CD14-positive monocyte (primary cell): ENCODE measurements at regions not wholly inside any gene's neighbourhood (a gene's known extent, or its start where the extent isn't known, plus 50 kb on each side); places are given as distances from the start of the nearest gene placed in this dataset.

Experiments
- DNase-seq, 3 donors: peaks; one replicate each; pipeline ENCODE4 v3.0.0-alpha.2; 2011 to 2022
- H2AFZ ChIP-seq: 2 replicates; pipeline ENCODE4 v1.6.0; 2012; ENCODE audit warnings: mild to moderate bottlenecking, low read depth, low read length, inconsistent platforms; ENCODE audit not compliant: insufficient read depth, poor library complexity, severe bottlenecking
- H3K27ac ChIP-seq, 2 donors: 1 replicate in 1 of 2; 2 replicates in 1 of 2; pipeline ENCODE4 v1.5.1; 2012 to 2013; ENCODE audit warnings: low read length in 2 of 2, control low read depth in 1 of 2, inconsistent platforms in 1 of 2, low read depth in 1 of 2, mild to moderate bottlenecking in 1 of 2
- H3K27me3 ChIP-seq, 2 donors: one replicate each; pipeline versions ENCODE4 v1.6.0 to v1.6.1; 2011 to 2013; ENCODE audit warnings: low read length in 2 of 2; ENCODE audit not compliant: control insufficient read depth in 2 of 2, insufficient read depth in 2 of 2
- H3K36me3 ChIP-seq, 2 donors: replicated peaks in 1 of 2; 1 replicate in 1 of 2; 2 replicates in 1 of 2; pipeline versions ENCODE4 v1.5.1 to v1.6.1; 2012 to 2013; ENCODE audit warnings: low read length in 2 of 2, control low read depth in 1 of 2, inconsistent platforms in 1 of 2, mild to moderate bottlenecking in 1 of 2; ENCODE audit not compliant: insufficient read depth in 2 of 2, control insufficient read depth in 1 of 2
- H3K4me1 ChIP-seq, 2 donors: 1 replicate in 1 of 2; 2 replicates in 1 of 2; pipeline versions ENCODE4 v1.5.1 to v1.6.1; 2012 to 2013; ENCODE audit warnings: low read length in 2 of 2, control low read depth in 1 of 2, inconsistent platforms in 1 of 2, mild to moderate bottlenecking in 1 of 2, moderate library complexity in 1 of 2; ENCODE audit not compliant: insufficient read depth in 2 of 2, control insufficient read depth in 1 of 2
- H3K4me2 ChIP-seq: replicated peaks from 2 replicates; pipeline ENCODE3; 2012; ENCODE audit warnings: low read length, moderate library complexity, mild to moderate bottlenecking; ENCODE audit not compliant: poor library complexity, severe bottlenecking; ENCODE audit errors: extremely low read depth
- H3K4me3 ChIP-seq, 3 experiments: fragments of 200-600 bp in 1 of 3; sonication (generic) in 1 of 3; replicated peaks in 1 of 3; 1 replicate in 2 of 3; 2 replicates in 1 of 3; pipeline ENCODE4 v1.5.1; 2011 to 2013; ENCODE audit warnings: low read length in 3 of 3, mild to moderate bottlenecking in 3 of 3, control low read depth in 2 of 3, low read depth in 2 of 3, inconsistent platforms in 1 of 3, moderate library complexity in 1 of 3
- H3K79me2 ChIP-seq: 2 replicates; pipeline ENCODE4 v1.6.0; 2012; ENCODE audit warnings: mild to moderate bottlenecking, control low read depth, inconsistent platforms, low read length, moderate library complexity; ENCODE audit not compliant: insufficient read depth
- H3K9ac ChIP-seq: 2 replicates; pipeline ENCODE4 v1.6.0; 2017; ENCODE audit warnings: low read length, mild to moderate bottlenecking; ENCODE audit not compliant: insufficient read depth, poor library complexity, severe bottlenecking
- H3K9me3 ChIP-seq, 2 donors: replicated peaks in 1 of 2; 1 replicate in 1 of 2; 2 replicates in 1 of 2; pipeline versions ENCODE4 v1.5.1 to v1.6.1; 2012 to 2013; ENCODE audit warnings: low read length in 2 of 2, control low read depth in 1 of 2; ENCODE audit not compliant: control insufficient read depth in 1 of 2, insufficient read depth in 1 of 2
- H4K20me1 ChIP-seq: 2 replicates; pipeline ENCODE4 v1.6.0; 2012; ENCODE audit warnings: mild to moderate bottlenecking, low read length, control low read depth, moderate library complexity; ENCODE audit not compliant: insufficient read depth
- H3K27ac Mint-ChIP-seq, 7 donors: one replicate each; pipeline ENCODE4 v1.8.0; 2020; ENCODE audit warnings: mild to moderate bottlenecking in 7 of 7, mixed read lengths in 7 of 7, moderate library complexity in 6 of 7, inconsistent platforms in 2 of 7
- H3K27me3 Mint-ChIP-seq, 3 donors: one replicate each; pipeline ENCODE4 v1.8.0; 2021 to 2022; ENCODE audit warnings: low read depth in 3 of 3, mild to moderate bottlenecking in 3 of 3, mixed read lengths in 3 of 3, moderate library complexity in 3 of 3, inconsistent platforms in 1 of 3
- H3K36me3 Mint-ChIP-seq, 2 donors: one replicate each; pipeline ENCODE4 v1.8.0; 2020; ENCODE audit warnings: mixed read lengths in 2 of 2, inconsistent platforms in 1 of 2, mild to moderate bottlenecking in 1 of 2
- H3K4me1 Mint-ChIP-seq: one replicate; pipeline ENCODE4 v1.8.0; 2020; ENCODE audit warnings: mild to moderate bottlenecking, mixed read lengths
- H3K4me3 Mint-ChIP-seq, 2 donors: one replicate each; pipeline ENCODE4 v1.8.0; 2020; ENCODE audit warnings: mild to moderate bottlenecking in 2 of 2, mixed read lengths in 2 of 2, moderate library complexity in 1 of 2
- H3K9me3 Mint-ChIP-seq, 7 donors: one replicate each; pipeline ENCODE4 v1.8.0; 2020 to 2022; ENCODE audit warnings: mixed read lengths in 7 of 7, mild to moderate bottlenecking in 6 of 7, moderate library complexity in 6 of 7, inconsistent platforms in 2 of 7
- WGBS: methylation state at CpG from one replicate; pipeline ENCODE4 v1.1.5; 2013; ENCODE audit warnings: missing lambda C conversion rate; ENCODE audit not compliant: insufficient coverage; 5-methylcytosine and 5-hydroxymethylcytosine counted together
- intact Hi-C, 2 donors: fragments of 100-400 bp; cut with micrococcal nuclease; formaldehyde crosslinking; loops; one replicate each; pipeline versions ENCODE4 v1.15.0 to v1.15.1; 2023
- TF ChIP-seq, protein P1 (sequence below): fragments of 200-600 bp; IDR thresholded peaks from one replicate; pipeline ENCODE4 v1.8.0; 2022; ENCODE audit warnings: antibody characterized with exemption, mild to moderate bottlenecking

- Histone ChIP-seq H3K79me2 (no peaks in the 10 kb centered on the region), H3K27me3 (no peaks in the 10 kb centered on the region), H3K9ac (no peak overlapping the region), H3K4me3 (no peak overlapping the region), H4K20me1 (no peaks in the 10 kb centered on the region), H3K4me2 (no peak overlapping the region), H3K36me3 (no peaks in the 10 kb centered on the region), H2AFZ (no peak overlapping the region), H3K9me3 (peaks cover 0 to 7% of the 10 kb centered on the region in 2 donors), H3K27ac (no peak overlapping the region), H3K4me1 (no peaks in the 10 kb centered on the region)
- intact Hi-C loops, result no loop called here
- TF ChIP-seq, protein P1, sequence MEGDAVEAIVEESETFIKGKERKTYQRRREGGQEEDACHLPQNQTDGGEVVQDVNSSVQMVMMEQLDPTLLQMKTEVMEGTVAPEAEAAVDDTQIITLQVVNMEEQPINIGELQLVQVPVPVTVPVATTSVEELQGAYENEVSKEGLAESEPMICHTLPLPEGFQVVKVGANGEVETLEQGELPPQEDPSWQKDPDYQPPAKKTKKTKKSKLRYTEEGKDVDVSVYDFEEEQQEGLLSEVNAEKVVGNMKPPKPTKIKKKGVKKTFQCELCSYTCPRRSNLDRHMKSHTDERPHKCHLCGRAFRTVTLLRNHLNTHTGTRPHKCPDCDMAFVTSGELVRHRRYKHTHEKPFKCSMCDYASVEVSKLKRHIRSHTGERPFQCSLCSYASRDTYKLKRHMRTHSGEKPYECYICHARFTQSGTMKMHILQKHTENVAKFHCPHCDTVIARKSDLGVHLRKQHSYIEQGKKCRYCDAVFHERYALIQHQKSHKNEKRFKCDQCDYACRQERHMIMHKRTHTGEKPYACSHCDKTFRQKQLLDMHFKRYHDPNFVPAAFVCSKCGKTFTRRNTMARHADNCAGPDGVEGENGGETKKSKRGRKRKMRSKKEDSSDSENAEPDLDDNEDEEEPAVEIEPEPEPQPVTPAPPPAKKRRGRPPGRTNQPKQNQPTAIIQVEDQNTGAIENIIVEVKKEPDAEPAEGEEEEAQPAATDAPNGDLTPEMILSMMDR, result no peak
- Mint-ChIP-seq H3K4me3 (no peak overlapping the region), H3K9me3 (peaks cover 0 to 11% (median 4%) of the 10 kb centered on the region in 7 donors), H3K27me3 (no peaks in the 10 kb centered on the region), H3K36me3 (no peaks in the 10 kb centered on the region), H3K27ac (no peak overlapping the region), H3K4me1 (no peaks in the 10 kb centered on the region)
- 87% methylated on average over 5 of the region's 10 CpGs for WGBS
- DNase-seq, result no peak
These were observed 112.1 kb upstream of the LRATD1 start for GRCh38 chr2:14520385-14520945.

GRCh38 chr2:14524041-14524802, 108.3 kb upstream of the LRATD1 start:
- H3K4me1 ChIP-seq, result no peaks in the 10 kb centered on the region
- Mint-ChIP-seq H3K36me3 (no peaks in the 10 kb centered on the region), H3K27me3 (no peaks in the 10 kb centered on the region), H3K4me1 (no peaks in the 10 kb centered on the region), H3K27ac (no peak overlapping the region), H3K4me3 (no peak overlapping the region), H3K9me3 (peaks cover 0 to 12% (median 4%) of the 10 kb centered on the region in 7 donors)
- no peaks in the 10 kb centered on the region for H3K27me3 ChIP-seq
- no peak overlapping the region for H3K9ac ChIP-seq
- WGBS, result 100% methylated on average over 2 of the region's 7 CpGs
- H2AFZ ChIP-seq, result no peak overlapping the region
- H3K79me2 ChIP-seq, result no peaks in the 10 kb centered on the region
- no peak overlapping the region for H3K4me3 ChIP-seq
- H3K27ac ChIP-seq, result no peak overlapping the region
- peaks cover 0 to 7% of the 10 kb centered on the region in 2 donors for H3K9me3 ChIP-seq
- no peaks in the 10 kb centered on the region for H3K36me3 ChIP-seq
- no peak overlapping the region for H3K4me2 ChIP-seq
- intact Hi-C loops, result no loop called here
- TF ChIP-seq, protein P1, result no peak
- no peaks in the 10 kb centered on the region for H4K20me1 ChIP-seq
- no peak for DNase-seq
